NCI-H1417 (cell line): ENCODE measurements at regions not wholly inside any gene's neighbourhood (a gene's known extent, or its start where the extent isn't known, plus 50 kb on each side); places are given as distances from the start of the nearest gene placed in this dataset.
"Not testable (repeated sequence)": the region's sequence is repeated elsewhere in the genome, so short reads cannot be mapped to it uniquely, and the experiment has no call there.

Source experiments
- DNase-seq, 3 experiments: peaks; one replicate each; lab custom pipeline; 2025; lab: John Stamatoyannopoulos, UW

DNA sequence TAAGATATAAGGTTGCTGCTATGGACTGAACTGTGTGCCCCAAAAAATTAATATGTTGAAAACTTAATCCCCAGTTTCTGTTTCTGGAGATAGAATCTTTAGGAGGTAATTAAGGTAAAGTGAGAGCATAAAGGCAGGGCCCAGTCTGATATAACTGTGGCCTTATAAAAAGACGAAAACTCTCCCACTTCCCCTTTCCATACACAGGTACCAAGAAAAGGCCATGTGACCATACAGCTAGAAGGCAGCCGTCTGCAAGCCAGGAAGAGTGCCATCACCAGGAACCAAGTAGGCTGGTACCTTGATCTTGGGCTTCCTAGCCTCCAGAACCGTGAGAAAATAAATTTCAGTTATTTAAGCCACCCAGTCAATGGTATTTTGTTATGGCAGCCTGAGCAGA lies 550.3 kb downstream of the SMARCA1 start:
- no peak for DNase-seq

DNA sequence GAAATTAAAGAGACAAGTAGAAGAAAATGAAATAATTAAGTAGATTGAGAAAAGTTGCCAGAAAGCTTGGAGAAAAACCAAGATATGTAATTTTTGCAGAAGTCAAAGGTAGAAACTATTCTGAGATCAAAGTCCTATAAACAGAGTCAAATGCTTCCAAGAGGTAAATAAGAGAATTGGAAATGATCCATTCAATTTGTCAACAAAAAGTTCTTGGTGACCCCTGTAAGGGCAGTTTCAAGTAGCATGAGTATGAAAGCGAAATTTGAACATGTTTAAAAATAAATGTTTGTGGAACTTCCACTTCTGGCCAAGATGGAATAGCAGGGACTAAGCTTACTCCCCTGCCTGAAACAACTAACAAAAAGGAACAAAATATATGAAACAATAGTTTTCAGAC lies 562.0 kb downstream of the SMARCA1 start:
- no peak for DNase-seq

DNA sequence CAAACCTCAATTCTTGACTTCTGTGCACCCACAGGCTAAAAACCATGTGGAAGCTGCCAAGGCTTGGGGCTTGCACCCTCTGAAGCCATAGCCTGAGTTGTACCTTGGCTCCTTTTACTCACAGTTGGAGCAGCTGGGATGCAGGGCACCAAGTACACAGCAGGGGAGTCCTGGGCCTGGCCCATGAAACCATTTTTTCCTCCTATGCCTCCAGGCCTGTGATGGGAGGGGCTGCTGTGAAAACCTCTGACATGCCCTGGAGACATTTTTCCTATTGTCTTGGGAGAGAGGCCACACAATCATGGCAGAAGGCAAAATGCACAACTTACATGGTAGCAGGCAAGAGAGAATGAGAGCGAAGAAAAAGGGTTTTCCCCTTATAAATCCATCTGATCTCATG lies 568.6 kb downstream of the SMARCA1 start:
- not testable (repeated sequence) for DNase-seq

DNA sequence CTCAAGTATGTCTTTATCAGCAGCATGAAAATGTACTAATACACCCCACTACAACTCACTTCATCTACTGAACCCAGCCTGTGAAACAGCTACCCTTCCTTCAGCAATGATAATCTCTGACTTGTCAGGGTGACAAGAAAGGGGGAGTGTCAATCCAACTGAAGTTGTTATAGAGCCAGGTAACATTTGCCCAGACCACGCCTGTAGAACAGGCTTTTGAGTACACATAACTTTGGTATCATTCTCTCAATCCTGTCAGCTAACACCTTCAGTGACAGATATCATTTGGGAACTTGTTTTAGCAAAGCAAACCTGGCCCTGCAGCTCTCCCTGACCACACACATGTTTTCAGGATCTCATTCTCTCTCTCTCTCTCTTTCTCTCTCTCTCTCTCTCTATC lies 592.2 kb downstream of the SMARCA1 start:
- DNase-seq: no peak

GRCh38 chrX:128929271-128930057 lies 593.8 kb downstream of the SMARCA1 start:
- peak in 1 of 3 experiments; percentile 40 for DNase-seq

DNA sequence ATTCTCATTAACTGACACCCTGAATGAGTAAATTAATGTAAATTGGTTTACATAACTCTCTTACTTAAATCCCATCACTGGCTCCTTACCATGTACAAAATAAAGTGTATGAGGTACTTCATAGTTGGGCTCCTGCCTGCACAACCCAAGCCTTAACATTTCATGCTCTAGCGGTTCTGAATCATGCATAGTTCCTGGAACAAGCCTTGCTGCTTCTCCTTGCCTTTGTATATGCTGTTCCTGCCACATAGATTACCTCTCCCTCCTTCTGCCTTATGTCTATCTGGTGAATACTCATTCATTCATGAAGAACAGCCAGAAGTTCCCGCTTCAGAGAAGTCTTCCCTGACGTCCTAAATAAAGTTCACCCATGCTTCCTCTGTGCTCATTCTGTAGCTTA lies 594.7 kb downstream of the SMARCA1 start:
- DNase-seq: no peak

DNA sequence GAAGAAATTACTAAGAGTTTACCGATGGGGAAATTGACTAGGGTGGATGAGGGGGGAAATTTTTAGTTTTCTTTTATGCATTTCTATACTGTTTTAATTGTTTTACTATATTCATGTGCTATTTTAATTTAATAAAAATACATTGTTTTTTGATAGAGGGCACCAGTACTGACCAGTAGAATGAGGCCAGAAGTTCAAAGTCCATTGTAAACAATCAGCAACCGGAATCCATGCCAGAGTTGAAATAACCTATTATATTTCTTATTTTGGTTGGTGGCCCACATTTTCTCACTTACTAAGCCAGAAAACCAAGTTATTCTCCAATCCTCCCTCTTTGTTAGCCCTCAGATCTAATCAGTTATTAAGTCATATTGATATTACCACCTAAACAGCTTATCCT lies 595.9 kb downstream of the SMARCA1 start:
- no peak for DNase-seq

DNA sequence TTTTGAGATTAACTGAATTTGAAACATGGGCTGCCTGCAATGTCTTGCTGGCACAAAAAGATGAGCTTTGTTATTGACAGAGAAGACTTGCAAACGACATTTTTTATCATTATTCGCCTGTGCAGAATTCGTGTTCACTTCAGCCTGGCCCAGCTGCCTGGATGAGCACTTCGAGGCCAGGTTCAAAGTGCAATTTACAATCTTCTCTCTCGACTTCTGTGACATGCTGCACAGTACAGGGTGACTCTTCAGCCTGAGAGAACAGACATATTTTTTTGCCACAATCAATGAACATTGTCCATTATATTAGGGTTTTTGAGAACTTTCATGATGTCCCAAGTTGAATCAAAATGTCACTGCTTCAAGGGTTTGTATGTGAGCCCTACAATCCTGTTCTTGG lies 616.5 kb downstream of the SMARCA1 start:
- DNase-seq: no peak

- DNase-seq: no peak
These were observed 622.3 kb downstream of the SMARCA1 start for GRCh38 chrX:128901018-128901417.

DNA sequence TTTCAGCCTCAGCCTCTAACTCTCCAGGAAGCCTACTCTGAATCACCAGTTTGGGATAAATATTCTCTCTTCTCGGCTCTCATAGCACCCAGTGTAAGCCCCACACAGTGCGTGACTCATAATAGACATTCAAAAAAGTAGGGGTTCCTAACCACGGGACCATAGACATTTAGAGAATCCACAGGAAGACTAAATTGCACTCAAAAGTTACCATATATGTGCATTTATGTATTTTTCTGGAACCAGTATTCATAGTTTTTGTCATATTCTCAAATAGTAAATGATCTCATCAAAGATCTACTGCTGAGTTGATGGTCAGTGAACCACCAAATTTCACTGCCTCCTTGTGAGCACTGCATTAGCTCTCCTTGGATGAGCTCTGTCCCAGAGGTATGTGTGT lies 625.7 kb downstream of the SMARCA1 start:
- DNase-seq: no peak

GRCh38 chrX:128891554-128891953 lies 631.7 kb downstream of the SMARCA1 start:
- no peak for DNase-seq

DNA sequence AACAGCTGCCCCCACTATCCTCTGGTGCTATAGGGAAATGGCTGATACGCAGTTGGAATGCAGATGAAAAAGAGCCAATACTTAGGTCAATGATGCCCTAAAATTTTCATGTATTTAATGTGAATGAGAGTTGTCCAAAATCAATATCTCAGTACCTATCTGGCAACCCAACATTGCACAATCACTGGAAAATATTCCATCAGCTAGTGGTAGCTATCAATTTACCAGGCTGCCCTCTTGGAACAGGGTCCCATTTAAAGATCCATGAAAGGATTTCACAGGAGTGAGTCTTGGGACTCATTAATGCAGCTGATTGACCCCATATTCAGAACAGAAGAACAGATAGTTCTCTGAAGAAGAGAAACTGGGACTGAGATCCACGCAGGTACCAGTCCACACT lies 638.9 kb downstream of the SMARCA1 start:
- no peak for DNase-seq

- DNase-seq: no peak
These were observed 639.6 kb downstream of the SMARCA1 start for GRCh38 chrX:128883650-128884049.

- DNase-seq: no peak
These were observed 652.9 kb downstream of the SMARCA1 start for GRCh38 chrX:128870361-128870760.

DNA sequence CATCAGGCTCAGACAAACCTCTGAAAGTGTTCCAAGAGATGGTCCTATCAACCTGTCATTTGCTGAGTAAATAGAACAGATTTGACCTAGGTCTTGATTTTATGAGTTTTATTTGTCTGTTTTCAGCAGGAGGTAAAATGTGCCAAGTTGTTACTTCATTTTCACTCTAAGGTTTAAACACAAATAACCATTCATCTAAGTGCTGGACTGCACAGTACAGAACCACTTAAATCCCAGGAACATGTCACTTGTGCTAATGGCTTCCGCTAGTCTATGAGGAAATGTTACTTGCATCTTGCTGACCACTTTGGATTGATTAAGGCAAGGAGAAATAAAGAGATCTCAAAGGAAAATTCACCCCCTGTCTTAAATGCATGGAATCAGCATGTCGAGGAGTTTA lies 660.7 kb downstream of the SMARCA1 start:
- DNase-seq: peak in 1 of 3 experiments; percentile 36

- DNase-seq: no peak
These were observed 674.9 kb downstream of the SMARCA1 start for GRCh38 chrX:128848374-128848773.

DNA sequence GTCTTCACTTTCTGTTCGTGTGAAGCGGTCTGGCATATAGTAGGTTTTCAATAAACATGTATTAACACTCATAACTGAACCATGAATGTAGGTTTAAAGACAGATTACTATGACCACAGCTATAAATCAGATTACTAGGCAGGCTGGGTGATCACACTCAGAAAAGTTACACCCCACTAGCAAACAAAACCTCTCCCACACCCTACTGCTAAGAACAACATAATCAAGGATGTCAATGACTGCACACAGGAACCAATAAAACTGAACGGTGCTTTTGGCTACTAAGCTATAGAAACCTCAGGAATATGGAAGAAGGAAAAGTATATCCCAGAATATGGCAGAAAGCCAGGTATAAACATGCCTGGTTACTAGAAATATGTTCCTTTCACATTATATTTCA lies 676.9 kb downstream of the SMARCA1 start:
- no peak for DNase-seq

- no peak for DNase-seq
These were observed 704.6 kb downstream of the SMARCA1 start for GRCh38 chrX:128818690-128819089.

DNA sequence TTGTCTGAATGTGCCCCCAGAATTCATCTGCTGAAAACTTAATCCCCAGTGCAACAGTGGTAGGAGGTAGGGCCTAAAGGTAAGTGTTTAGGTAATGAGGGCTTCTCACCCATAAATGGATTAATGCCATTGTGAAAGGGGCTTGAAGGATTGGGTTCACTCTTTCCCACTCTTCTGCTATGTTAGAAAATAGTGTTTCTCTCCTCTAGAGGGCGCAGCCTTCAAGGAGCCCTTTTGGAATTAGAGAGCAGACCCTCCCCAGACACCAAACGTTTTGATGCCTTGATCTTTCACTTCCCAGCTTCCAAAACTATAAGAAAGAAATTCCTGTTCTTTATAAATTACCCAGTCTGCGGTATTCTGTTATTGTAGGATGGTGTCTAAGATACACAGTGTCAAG lies 706.4 kb downstream of the SMARCA1 start:
- peak in 2 of 3 experiments; percentile 10 to 47 for DNase-seq

DNA sequence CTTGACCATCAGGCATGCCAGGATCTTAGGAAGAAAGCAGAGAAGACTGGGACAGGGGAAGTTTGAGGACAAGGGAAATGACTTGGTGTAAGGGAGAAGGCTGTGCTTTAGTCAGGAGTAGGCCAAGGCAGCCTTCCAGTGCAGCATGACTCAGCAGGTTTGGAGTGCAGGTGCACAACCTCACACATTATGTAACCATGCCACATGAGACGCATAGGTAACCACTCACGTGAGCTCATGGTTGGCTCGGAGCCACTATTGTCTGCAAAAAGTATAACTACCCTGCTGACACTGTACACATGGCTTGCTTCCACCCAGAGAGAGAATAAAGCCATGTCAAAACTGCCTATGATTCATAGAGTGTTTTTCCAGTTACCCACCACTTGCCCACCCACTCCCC lies 715.9 kb downstream of the SMARCA1 start:
- no peak for DNase-seq

DNA sequence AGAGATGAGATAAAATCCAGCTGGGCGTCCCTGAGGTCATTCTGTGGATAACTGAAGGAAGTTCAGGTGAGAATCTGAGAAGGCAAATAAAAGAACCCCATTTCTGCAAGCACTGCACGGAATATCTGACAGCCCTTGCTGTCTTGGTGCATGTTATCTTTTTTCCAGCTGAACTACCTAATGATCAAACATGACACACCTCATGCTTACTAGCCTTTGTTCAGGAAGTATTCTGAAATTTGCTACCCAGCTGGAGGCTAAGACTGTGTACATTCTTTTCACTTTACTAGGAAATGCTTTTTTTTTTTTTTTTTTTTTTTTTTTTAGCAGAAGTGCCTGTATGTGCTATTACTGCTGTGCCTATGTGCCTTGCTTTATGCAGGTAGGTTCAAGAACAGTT lies 718.1 kb downstream of the SMARCA1 start:
- DNase-seq: peak in 1 of 3 experiments; percentile 38

DNA sequence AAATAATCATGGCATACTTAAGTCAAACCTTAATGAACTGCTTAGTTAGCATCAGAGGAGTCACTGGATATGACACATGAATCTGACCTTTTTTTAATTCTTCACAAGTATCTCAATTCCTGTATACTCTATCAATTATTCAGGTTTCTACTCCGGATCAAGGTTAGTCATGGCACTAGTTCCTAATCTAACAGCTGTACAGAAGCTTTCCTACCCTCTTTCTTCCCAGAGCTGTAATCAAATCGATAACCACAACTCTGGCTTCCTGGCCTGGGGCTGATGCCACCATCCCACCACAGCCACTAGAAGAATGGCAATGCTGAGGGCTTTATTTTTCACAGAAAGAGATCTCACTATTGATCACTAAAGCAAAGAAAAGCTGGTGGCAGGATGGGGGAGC lies 718.5 kb downstream of the SMARCA1 start:
- no peak for DNase-seq

GRCh38 chrX:128800138-128800537 lies 723.2 kb downstream of the SMARCA1 start:
- peak in 1 of 3 experiments; percentile 31 for DNase-seq

DNA sequence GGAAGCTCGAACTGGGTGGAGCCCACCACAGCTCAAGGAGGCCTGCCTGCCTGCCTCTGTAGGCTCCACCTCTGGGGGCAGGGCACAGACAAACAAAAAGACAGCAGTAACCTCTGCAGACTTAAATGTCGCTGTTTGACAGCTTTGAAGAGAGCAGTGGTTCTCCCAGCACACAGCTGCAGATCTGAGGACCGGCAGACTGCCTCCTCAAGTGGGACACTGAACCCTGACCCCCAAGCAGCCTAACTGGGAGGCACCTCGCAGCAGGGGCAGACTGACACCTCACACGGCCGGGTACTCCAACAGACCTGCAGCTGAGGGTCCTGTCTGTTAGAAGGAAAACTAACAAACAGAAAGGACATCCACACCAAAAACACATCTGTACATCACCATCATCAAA lies 730.9 kb upstream of the ACTRT1 start:
- DNase-seq: not testable (repeated sequence)
